ENCODE measurements at regions not wholly inside any gene's neighbourhood (a gene's known extent, or its start where the extent isn't known, plus 50 kb on each side); places are given as distances from the start of the nearest gene placed in this dataset.

DNA sequence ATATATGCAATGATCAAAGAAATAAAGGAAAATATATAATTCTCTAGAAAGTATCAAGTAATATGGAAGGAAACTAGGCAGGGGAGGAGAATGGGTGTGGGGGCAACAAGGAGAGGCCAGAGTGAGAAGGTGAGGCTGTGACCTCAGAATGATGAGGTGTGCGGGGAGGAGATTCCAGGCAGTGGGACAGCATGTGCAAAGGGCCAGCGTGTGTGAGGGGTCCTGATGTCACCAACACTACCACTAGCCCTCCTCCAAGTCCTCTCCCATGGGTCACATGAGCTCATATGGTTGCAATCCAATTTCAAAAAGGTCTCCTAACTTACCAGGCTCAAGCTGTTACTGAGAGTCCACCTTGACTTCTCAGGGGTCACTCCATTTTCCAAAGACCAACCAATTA lies 463.9 kb downstream of the MN1 start:
- no peak for DNase-seq (ENCODE audit: low read depth in 1 of 2, low spot score in 1 of 2)
- TF ChIP-seq JUND (IDR thresholded peaks at IDR 0.05; ENCODE audit: low read depth): no peak
- in situ Hi-C loops (cut with HindIII; ENCODE audit: low pct_unique_long_range_greater_than_20kb, low sequenced_read_pairs): no loop called here

DNA sequence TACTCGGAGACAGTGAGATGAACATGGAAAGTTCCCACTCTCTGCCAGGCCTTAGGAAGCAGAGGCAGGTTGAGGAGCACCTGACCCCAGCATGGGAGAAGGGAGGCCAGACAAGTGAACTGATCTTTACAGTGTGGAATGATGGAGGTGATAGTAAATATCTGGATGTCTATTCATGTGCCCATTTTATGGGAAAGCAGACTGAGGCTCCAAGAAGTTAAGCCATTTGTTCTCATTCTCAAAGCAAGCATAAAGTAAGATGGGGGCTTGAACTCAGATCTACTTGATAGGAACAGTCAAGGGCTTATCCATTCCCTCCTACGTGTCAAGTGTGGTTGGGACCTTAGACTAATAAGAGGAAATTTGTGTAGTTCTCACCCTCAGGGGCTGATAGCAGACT lies 461.5 kb downstream of the MN1 start:
- in situ Hi-C loops (cut with HindIII; ENCODE audit: low pct_unique_long_range_greater_than_20kb, low sequenced_read_pairs): no loop called here
- TF ChIP-seq JUND (IDR thresholded peaks at IDR 0.05; ENCODE audit: low read depth): no peak
- DNase-seq (ENCODE audit: low read depth in 1 of 2, low spot score in 1 of 2): no peak

DNA sequence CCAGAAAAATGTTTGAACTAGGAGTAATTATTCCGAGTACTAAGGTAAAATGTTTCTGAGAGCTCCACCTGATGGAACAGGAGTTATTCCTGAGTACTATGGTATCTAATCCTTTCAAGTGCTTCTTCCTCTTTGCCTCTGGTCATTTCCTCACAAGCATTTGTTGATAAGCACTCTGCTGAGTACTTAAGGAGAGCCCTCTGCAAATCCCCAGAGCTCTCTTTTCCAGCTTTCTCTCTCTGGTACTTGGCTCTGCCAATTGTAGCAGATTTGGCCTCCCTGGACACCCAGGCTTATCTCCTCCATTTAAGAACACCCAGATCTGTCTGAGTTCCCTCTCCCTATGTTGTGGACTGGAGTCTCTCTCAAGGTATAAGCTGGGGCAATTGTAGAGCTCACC lies 457.0 kb downstream of the MN1 start:
- TF ChIP-seq JUND (IDR thresholded peaks at IDR 0.05; ENCODE audit: low read depth): no peak
- DNase-seq (ENCODE audit: low read depth in 1 of 2, low spot score in 1 of 2): peak in 1 of 2 experiments; percentile 13
- in situ Hi-C loops (cut with HindIII; ENCODE audit: low pct_unique_long_range_greater_than_20kb, low sequenced_read_pairs): no loop called here

DNA sequence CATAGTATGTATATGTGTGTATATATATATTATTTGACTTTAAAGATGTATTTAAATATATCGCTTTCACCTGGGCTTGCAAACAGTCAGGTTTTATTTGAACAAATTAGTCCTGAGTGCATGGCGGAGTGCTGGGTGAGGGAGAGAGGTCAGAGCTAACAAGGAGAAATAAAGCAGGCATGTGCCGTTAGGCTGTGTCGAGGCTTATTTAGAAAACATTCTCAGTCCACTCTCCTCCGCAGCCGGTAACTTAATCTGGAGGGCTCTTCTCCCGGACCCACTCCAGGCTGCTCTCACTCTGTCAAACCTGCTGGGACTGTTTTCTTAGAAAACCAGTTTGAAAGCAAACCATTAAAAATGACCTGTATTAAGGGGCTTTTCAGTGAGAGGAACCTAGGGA lies 455.9 kb downstream of the MN1 start:
- in situ Hi-C loops (cut with HindIII; ENCODE audit: low pct_unique_long_range_greater_than_20kb, low sequenced_read_pairs): no loop called here
- TF ChIP-seq JUND (IDR thresholded peaks at IDR 0.05; ENCODE audit: low read depth): no peak
- DNase-seq (ENCODE audit: low read depth in 1 of 2, low spot score in 1 of 2): peak in 1 of 2 experiments; percentile 71

DNA sequence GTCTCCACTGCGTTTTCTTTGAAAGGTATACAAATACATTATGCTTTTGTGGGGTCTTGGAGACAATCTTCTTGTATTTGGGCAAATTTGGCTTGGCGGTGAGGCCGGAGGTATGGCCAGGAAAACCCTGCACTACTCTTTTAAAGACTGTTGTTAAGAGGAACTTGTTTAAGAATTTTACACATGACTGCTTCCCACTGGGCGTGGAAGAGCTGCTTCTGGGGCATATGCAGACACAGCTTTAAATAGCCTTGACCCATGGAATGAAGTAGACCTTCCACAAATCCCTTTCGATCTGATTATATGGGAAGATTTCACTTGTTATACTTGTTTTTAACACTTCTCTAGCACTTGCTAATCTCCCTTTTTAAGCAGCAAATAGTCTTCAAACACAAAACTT lies 453.6 kb downstream of the MN1 start:
- DNase-seq (ENCODE audit: low read depth in 1 of 2, low spot score in 1 of 2): peak in 1 of 2 experiments; percentile 62
- no peak for TF ChIP-seq JUND (IDR thresholded peaks at IDR 0.05; ENCODE audit: low read depth)
- in situ Hi-C loops (cut with HindIII; ENCODE audit: low pct_unique_long_range_greater_than_20kb, low sequenced_read_pairs): no loop called here

DNA sequence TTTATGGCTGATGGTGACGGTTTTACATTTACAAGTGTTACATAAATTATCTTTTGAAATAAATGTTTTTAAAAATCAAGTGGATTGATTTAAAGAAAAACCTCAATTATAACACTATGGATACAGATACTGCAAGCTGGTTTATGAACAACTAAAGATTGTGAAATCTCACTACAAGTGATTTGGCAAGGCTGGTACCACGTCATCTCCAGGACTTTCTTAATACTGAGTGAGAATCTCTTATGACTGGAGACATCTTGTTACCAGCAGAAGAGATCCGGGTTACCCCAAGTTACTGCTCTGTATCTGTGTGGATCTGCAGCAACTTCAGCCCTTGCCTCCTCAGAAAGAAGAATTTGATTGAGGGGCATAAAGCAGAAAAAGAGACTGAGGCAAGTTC lies 452.9 kb downstream of the MN1 start:
- in situ Hi-C loops (cut with HindIII; ENCODE audit: low pct_unique_long_range_greater_than_20kb, low sequenced_read_pairs): no loop called here
- no peak for TF ChIP-seq JUND (IDR thresholded peaks at IDR 0.05; ENCODE audit: low read depth)
- no peak for DNase-seq (ENCODE audit: low read depth in 1 of 2, low spot score in 1 of 2)

DNA sequence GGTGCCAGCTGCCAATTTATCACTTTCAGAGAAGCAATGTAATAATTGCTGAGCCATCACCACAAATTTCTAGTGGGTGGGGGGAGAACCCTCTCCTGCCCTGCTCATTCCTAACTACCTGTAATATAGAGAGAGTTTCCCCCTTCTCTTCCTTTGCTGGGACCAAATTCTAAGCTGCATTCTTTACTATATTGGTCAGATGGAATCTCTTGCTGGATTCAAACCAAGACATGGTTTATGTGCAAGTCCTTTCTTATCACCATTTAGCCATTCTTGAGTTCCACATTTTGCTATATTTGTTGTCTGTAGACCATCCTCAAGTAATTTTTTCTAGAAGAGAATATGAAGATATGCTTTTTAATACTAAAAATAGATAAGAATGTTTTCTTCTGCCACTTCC lies 452.1 kb downstream of the MN1 start:
- no peak for DNase-seq (ENCODE audit: low read depth in 1 of 2, low spot score in 1 of 2)
- in situ Hi-C loops (cut with HindIII; ENCODE audit: low pct_unique_long_range_greater_than_20kb, low sequenced_read_pairs): no loop called here
- TF ChIP-seq JUND (IDR thresholded peaks at IDR 0.05; ENCODE audit: low read depth): no peak

DNA sequence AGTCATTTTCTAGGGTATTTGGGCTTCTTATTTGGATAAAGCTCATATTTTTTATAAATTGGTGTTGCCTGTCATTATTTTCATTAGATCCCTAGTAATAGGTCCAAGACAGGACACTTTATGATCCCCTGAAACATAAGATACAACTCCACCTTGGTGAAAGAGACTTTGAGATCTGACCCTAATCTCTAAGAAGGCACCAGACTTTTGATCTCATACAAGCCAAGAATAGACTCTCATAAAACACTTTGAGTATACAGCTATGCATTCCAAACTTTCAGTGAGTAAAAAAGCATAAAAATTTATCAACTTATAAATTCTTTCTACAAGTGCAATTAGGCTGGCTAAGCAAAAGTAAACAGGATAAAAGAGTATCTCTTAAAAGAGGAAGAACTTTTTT lies 451.2 kb downstream of the MN1 start:
- TF ChIP-seq JUND (IDR thresholded peaks at IDR 0.05; ENCODE audit: low read depth): no peak
- DNase-seq (ENCODE audit: low read depth in 1 of 2, low spot score in 1 of 2): no peak
- in situ Hi-C loops (cut with HindIII; ENCODE audit: low pct_unique_long_range_greater_than_20kb, low sequenced_read_pairs): no loop called here

DNA sequence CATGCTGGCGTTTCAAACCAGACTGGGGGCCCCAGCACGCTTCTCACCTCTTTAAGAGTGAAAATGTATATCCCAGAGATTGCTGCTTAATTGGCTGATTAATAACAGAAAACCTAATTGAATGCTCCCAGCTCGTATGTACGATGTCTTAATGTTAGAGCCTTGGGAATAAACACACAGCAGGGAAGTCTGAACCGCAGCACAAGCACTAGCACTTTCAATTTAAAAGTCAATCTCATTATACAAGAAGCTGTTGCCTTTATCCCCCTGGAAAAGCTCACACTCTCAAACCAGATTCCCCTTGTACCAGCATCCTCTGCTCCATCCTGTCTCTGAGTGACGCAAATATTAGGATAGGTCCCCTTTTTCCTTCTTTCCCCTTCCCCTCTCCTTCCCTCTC lies 449.1 kb downstream of the MN1 start:
- TF ChIP-seq JUND (IDR thresholded peaks at IDR 0.05; ENCODE audit: low read depth): no peak
- no peak for DNase-seq (ENCODE audit: low read depth in 1 of 2, low spot score in 1 of 2)
- in situ Hi-C loops (cut with HindIII; ENCODE audit: low pct_unique_long_range_greater_than_20kb, low sequenced_read_pairs): no loop called here

DNA sequence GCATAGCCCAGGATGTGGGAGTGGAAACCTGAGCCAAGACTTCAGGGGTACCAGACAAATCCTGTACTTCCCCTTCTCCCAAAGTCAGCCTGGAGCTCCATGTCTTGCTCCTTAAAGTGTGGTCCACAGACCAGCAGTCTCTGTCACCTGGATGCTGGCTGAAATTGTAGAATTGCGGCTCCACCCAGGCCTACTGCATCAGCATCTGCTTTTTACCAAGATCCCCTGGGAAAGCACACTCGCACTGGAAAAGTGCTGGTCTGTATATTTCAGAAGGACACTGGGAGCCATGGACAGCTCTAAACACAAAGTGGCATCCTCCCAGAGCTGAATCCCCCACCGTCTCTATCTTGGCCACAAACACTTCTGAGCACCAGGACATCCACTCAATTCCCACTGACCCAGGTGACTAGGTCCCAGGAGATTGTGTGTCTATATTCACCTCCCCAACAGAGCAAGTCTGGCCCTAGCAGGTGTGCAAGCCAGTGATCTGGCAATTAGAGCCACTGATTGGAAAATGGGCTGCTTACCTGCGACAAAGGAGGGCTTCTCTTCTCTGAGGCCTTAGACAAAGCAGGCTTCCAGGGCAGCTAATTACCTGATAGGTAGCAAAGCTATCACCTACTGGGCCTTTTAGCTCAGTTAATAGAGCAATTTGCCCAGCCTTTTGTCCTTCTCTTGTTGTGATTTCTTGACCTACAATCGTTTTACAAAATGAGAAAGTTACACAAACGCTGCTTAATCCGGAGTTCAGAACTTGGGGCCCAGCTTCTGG lies 443.3 kb downstream of the MN1 start:
- in situ Hi-C loops (cut with HindIII; ENCODE audit: low pct_unique_long_range_greater_than_20kb, low sequenced_read_pairs): no loop called here
- DNase-seq (ENCODE audit: low read depth in 1 of 2, low spot score in 1 of 2): no peak
- no peak for TF ChIP-seq JUND (IDR thresholded peaks at IDR 0.05; ENCODE audit: low read depth)

DNA sequence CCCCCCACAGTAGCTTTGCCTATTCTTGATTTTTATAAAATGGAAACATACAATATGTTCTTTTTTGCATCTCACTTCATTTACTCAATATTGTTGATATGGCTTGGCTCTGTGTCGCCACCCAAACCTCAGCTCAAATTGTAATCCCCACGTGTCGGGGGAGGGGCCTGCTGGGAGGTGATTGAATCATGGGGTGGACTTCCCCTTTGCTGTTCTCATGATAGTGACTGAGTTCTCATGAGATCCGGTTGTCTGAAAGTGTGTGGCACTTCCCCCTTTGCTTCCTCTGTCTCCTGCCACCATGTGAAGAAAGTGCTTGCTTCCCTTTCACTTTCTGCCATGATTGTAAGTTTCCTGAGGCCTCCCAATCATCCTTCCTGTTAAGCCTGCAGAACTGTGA lies 431.3 kb downstream of the MN1 start:
- TF ChIP-seq JUND (IDR thresholded peaks at IDR 0.05; ENCODE audit: low read depth): no peak
- DNase-seq (ENCODE audit: low read depth in 1 of 2, low spot score in 1 of 2): no peak
- in situ Hi-C loops (cut with HindIII; ENCODE audit: low pct_unique_long_range_greater_than_20kb, low sequenced_read_pairs): no loop called here

DNA sequence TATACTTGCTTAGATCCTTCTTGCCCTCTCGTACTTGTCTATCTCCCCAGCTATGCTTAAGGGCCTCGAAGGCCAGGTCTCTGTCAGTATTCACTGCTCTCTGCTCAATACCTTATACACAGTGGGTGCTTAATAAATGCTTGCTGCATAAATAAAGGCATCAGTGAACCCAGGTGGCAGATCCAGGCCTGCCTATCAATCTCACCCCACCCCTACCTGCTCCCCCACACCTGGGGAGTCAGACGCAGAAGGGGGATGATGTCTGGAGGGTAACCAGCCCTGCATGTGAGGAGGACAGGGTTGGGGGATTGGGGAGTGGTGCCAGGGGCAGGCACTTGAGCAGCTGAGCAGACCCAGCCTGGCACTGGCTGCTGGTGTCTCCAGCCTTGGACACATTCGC lies 430.6 kb downstream of the MN1 start:
- no peak for DNase-seq (ENCODE audit: low read depth in 1 of 2, low spot score in 1 of 2)
- in situ Hi-C loops (cut with HindIII; ENCODE audit: low pct_unique_long_range_greater_than_20kb, low sequenced_read_pairs): no loop called here
- no peak for TF ChIP-seq JUND (IDR thresholded peaks at IDR 0.05; ENCODE audit: low read depth)

DNA sequence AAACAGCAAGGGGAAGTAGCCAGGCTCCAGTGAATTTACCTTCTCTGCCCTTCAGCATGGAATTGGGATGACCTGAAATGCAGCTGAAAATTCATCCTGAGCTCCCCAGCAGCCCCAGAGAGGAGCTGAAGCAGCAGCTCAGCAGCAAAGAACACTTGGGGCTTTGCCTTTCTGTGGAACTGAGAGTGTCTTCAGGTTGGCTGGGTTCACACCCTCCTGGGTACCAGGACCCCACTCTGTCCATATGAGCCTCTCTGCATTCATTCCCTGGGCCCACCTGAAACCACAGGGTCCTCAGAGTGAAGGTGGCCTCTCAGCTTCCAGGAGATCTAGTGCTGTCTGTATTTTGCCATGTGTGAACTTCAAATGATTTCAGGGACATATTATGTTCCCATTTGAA lies 429.2 kb downstream of the MN1 start:
- TF ChIP-seq JUND (IDR thresholded peaks at IDR 0.05; ENCODE audit: low read depth): no peak
- DNase-seq (ENCODE audit: low read depth in 1 of 2, low spot score in 1 of 2): no peak
- in situ Hi-C loops (cut with HindIII; ENCODE audit: low pct_unique_long_range_greater_than_20kb, low sequenced_read_pairs): no loop called here
